Ascending aorta (tissue), 2 donors: ENCODE measurements at regions not wholly inside any gene's neighbourhood (a gene's known extent, or its start where the extent isn't known, plus 50 kb on each side); places are given as distances from the start of the nearest gene placed in this dataset.

Source experiments
- DNase-seq, 2 donors: peaks; one replicate each; pipeline ENCODE4 v3.0.0-alpha.2; 2019; ENCODE audit warnings: low spot score in 2 of 2
- H3K27ac ChIP-seq, 2 donors: fragments of 200-600 bp; sonication (generic); one replicate each; pipeline ENCODE4 v1.5.1; 2016 to 2017; ENCODE audit warnings: mild to moderate bottlenecking in 1 of 2
- H3K27me3 ChIP-seq: fragments of 200-600 bp; sonication (generic); one replicate; pipeline ENCODE4 v1.5.1; 2017
- H3K36me3 ChIP-seq, 2 donors: fragments of 200-600 bp; sonication (generic); one replicate each; pipeline ENCODE4 v1.5.1; 2016
- H3K4me1 ChIP-seq, 2 donors: fragments of 200-600 bp; sonication (generic); one replicate each; pipeline ENCODE4 v1.5.1; 2016 to 2017; ENCODE audit warnings: mild to moderate bottlenecking in 1 of 2
- H3K4me3 ChIP-seq, 2 donors: fragments of 200-600 bp; sonication (generic); one replicate each; pipeline ENCODE4 v1.5.1; 2016 to 2017; ENCODE audit warnings: mild to moderate bottlenecking in 1 of 2
- H3K9me3 ChIP-seq, 2 donors: fragments of 200-600 bp; sonication (generic); one replicate each; pipeline ENCODE4 v1.5.1; 2016
- CTCF ChIP-seq, 3 experiments: fragments of 200-600 bp in 2 of 3; fragments of 450-650 bp in 1 of 3; sonication (generic) in 2 of 3; IDR thresholded peaks; one replicate each; pipeline ENCODE4 v1.5.1; 2016 to 2019; ENCODE audit warnings: antibody characterized with exemption in 3 of 3, mild to moderate bottlenecking in 1 of 3, moderate library complexity in 1 of 3
- intact Hi-C: fragments of 100-400 bp; cut with DNase I; formaldehyde crosslinking; loops from one replicate; pipeline ENCODE4 v1.15.1; 2023

DNA sequence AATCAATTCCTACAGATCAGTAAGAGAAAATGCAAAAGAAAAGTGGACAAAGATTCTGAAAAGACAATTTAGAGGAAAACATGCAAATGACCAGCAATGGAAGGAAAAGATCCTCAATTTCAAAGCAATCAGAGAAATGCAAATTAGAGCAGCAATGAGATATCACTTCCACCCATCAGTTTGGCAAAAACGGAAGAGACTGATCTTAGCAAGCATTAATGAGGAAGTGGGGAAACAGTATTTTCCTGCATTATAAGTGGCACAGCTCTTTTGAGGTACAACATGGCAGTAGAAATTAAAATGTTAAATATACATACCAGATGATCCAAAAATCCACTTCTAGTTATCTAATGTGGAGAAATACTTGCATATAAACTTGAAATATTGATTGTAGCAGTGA is 69.1 kb upstream of the SLC7A1 start:
- H3K9me3 ChIP-seq = peaks cover 4 to 6% of the 10 kb centered on the region in 2 donors
- TF ChIP-seq CTCF (IDR thresholded peaks at IDR 0.05) = no peak
- no peaks in the 10 kb centered on the region for H3K4me1 ChIP-seq
- H3K4me3 ChIP-seq = no peak overlapping the region
- no peaks in the 10 kb centered on the region for H3K27me3 ChIP-seq
- intact Hi-C loops = no loop called here
- no peaks in the 10 kb centered on the region for H3K36me3 ChIP-seq
- H3K27ac ChIP-seq = no peak overlapping the region
- DNase-seq = no peak

DNA sequence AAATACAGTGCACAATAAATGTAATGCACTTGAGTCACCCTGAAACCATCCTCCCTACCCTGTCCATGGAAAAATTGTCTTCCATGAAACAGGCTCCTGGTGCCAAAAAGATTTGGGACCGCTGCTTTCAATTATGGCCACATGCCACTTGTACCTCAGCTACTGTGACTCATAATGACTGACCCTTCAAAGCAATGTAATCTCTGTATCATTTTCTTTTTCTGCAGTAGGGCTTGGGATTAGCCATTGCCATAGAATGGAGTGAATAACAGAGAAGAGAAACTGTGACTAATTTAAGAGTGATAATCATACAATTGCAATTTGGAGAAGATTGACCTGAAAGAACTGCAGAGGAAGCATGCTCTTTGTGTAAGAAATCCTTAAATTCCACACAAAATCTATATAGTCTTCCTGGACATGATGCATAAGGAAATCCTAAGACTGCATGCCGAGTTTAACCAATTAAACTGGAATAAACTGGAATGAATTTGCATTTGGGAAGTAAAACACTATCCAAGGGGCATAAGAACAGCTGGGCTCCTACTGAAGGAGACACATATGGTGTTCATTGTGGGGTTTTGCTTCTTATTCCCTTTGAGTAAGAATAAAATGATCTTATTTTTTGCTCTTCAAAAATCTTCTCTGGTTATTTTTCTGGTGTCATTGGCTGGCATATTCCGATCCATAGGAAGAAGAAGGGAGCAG is 59.5 kb upstream of the SLC7A1 start:
- intact Hi-C loops = no loop called here
- no peak for TF ChIP-seq CTCF (IDR thresholded peaks at IDR 0.05)
- no peak for DNase-seq

GRCh38 chr13:29654384-29654783 is 58.9 kb upstream of the SLC7A1 start:
- intact Hi-C loops = no loop called here
- Histone ChIP-seq H3K36me3 (no peaks in the 10 kb centered on the region), H3K4me3 (no peak overlapping the region), H3K27ac (no peak overlapping the region), H3K9me3 (no peaks in the 10 kb centered on the region), H3K27me3 (no peaks in the 10 kb centered on the region), H3K4me1 (no peaks in the 10 kb centered on the region)
- no peak for DNase-seq
- no peak for TF ChIP-seq CTCF (IDR thresholded peaks at IDR 0.05)

More for the DNA sequence above, 59.5 kb upstream of the SLC7A1 start:
- no peak overlapping the region for H3K4me3 ChIP-seq
- H3K4me1 ChIP-seq = no peaks in the 10 kb centered on the region
- H3K27ac ChIP-seq = no peak overlapping the region
- H3K27me3 ChIP-seq = no peaks in the 10 kb centered on the region
- no peaks in the 10 kb centered on the region for H3K36me3 ChIP-seq
- H3K9me3 ChIP-seq = peaks cover 0 to 2% of the 10 kb centered on the region in 2 donors

GRCh38 chr13:29648760-29649159 is 53.3 kb upstream of the SLC7A1 start:
- DNase-seq = no peak
- TF ChIP-seq CTCF (IDR thresholded peaks at IDR 0.05) = no peak
- intact Hi-C loops = no loop called here
- Histone ChIP-seq H3K4me1 (no peaks in the 10 kb centered on the region), H3K27ac (no peak overlapping the region), H3K4me3 (no peak overlapping the region), H3K9me3 (peaks cover 0 to 8% of the 10 kb centered on the region in 2 donors), H3K27me3 (no peaks in the 10 kb centered on the region), H3K36me3 (no peaks in the 10 kb centered on the region)
